Neural cell (in vitro differentiated cells): ENCODE measurements at regions not wholly inside any gene's neighbourhood (a gene's known extent, or its start where the extent isn't known, plus 50 kb on each side); places are given as distances from the start of the nearest gene placed in this dataset.

Experiments
- TAF1 ChIP-seq: IDR thresholded peaks from 2 replicates; pipeline ENCODE4 v1.6.1; 2012; ENCODE audit warnings: low read depth
- TF ChIP-seq, protein P1 (sequence below): fragments of 450-650 bp; IDR thresholded peaks from 2 replicates; pipeline ENCODE4 v1.5.1; 2014; ENCODE audit warnings: antibody characterized with exemption, mild to moderate bottlenecking, moderate library complexity; ENCODE audit not compliant: poor library complexity, severe bottlenecking

DNA sequence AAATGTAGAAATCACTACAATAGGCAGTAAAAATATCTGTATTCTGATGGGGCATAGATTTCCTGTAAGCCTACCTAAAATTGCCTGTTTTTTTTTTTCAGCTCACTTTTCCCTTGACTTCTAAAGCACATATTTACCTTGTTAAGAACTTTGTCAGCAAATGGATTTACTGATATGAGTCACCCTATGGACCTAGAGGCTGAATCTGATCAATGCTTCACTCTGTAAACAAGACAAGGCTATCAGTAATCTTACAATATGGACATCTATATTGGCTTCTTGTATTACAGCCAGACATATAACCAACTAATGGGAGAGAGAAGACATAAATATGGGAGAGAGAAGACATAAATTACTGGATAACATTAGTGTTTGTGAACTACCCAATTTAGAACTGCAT is 792.7 kb upstream of the CHD1 start:
- TF ChIP-seq, protein P1, sequence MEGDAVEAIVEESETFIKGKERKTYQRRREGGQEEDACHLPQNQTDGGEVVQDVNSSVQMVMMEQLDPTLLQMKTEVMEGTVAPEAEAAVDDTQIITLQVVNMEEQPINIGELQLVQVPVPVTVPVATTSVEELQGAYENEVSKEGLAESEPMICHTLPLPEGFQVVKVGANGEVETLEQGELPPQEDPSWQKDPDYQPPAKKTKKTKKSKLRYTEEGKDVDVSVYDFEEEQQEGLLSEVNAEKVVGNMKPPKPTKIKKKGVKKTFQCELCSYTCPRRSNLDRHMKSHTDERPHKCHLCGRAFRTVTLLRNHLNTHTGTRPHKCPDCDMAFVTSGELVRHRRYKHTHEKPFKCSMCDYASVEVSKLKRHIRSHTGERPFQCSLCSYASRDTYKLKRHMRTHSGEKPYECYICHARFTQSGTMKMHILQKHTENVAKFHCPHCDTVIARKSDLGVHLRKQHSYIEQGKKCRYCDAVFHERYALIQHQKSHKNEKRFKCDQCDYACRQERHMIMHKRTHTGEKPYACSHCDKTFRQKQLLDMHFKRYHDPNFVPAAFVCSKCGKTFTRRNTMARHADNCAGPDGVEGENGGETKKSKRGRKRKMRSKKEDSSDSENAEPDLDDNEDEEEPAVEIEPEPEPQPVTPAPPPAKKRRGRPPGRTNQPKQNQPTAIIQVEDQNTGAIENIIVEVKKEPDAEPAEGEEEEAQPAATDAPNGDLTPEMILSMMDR = no peak
- TF ChIP-seq TAF1 = no peak
